T-cell (primary cell): ENCODE measurements at regions not wholly inside any gene's neighbourhood (a gene's known extent, or its start where the extent isn't known, plus 50 kb on each side); places are given as distances from the start of the nearest gene placed in this dataset.
A peak's percentile ranks its signal among the peaks of the same experiment; 100 is the strongest.
"Not testable (repeated sequence)": the region's sequence is repeated elsewhere in the genome, so short reads cannot be mapped to it uniquely, and the experiment has no call there.

Experiments used
- ATAC-seq, 4 experiments: fragments of 200-7000 bp in 3 of 4; fragments of 150-1000 bp in 1 of 4; cut with Tn5 transposase; replicated peaks in 1 of 4; 1 replicate in 3 of 4; 2 replicates in 1 of 4; pipeline ENCODE4 v1.10.0; 2021; ENCODE audit warnings: moderate library complexity in 3 of 4, mild to moderate bottlenecking in 2 of 4, moderate number of reproducible peaks in 1 of 4
- CTCF ChIA-PET, 2 donors: fragments of 300-600 bp; sonication (Branson Sonifier 250); formaldehyde crosslinking; loops; one replicate each; lab custom pipeline; 2022; ENCODE audit warnings: antibody characterized with exemption in 2 of 2; lab: Charles Lee
- POLR2A ChIA-PET, 2 donors: fragments of 300-600 bp; sonication (Branson Sonifier 250); formaldehyde crosslinking; loops; one replicate each; lab custom pipeline; 2022; ENCODE audit warnings: antibody characterized with exemption in 2 of 2; lab: Charles Lee
- DNase-seq, 35 experiments: peaks; one replicate each; pipeline versions ENCODE4 v3.0.0 to v3.0.0-alpha.2; 2013 to 2023
- H3K27ac ChIP-seq: one replicate; pipeline ENCODE4 v1.5.1; 2013; ENCODE audit warnings: low read length
- H3K27me3 ChIP-seq, 2 experiments: replicated peaks in 1 of 2; 1 replicate in 1 of 2; 2 replicates in 1 of 2; pipeline versions ENCODE4 v1.6.1 to v1.7.0; 2013; ENCODE audit warnings: low read length in 1 of 2, mixed read lengths in 1 of 2; ENCODE audit not compliant: control insufficient read depth in 2 of 2, insufficient read depth in 2 of 2; ENCODE audit errors: extremely low read depth in 1 of 2
- H3K36me3 ChIP-seq, 2 donors: 1 replicate in 1 of 2; 2 replicates in 1 of 2; pipeline versions ENCODE4 v1.6.1 to v1.7.0; 2013; ENCODE audit warnings: low read length in 1 of 2; ENCODE audit not compliant: control insufficient read depth in 2 of 2, insufficient read depth in 1 of 2; ENCODE audit errors: extremely low read depth in 1 of 2
- H3K4me1 ChIP-seq, 2 experiments: 1 replicate in 1 of 2; 2 replicates in 1 of 2; pipeline versions ENCODE4 v1.6.1 to v1.7.0; 2013; ENCODE audit warnings: low read length in 2 of 2, mixed read lengths in 1 of 2; ENCODE audit not compliant: insufficient read depth in 2 of 2, control insufficient read depth in 1 of 2; ENCODE audit errors: extremely low read depth in 1 of 2
- H3K4me3 ChIP-seq, 2 donors: 1 replicate in 1 of 2; 2 replicates in 1 of 2; pipeline versions ENCODE4 v1.5.1 to v1.7.0; 2013; ENCODE audit warnings: mild to moderate bottlenecking in 2 of 2, low read length in 1 of 2, moderate library complexity in 1 of 2; ENCODE audit not compliant: control insufficient read depth in 1 of 2; ENCODE audit errors: extremely low read depth in 1 of 2
- H3K9me3 ChIP-seq: 2 replicates; pipeline ENCODE4 v1.7.0; 2013
- H3K27ac Mint-ChIP-seq, 2 donors: one replicate each; pipeline ENCODE4 v1.8.0; 2020 to 2021; ENCODE audit warnings: mild to moderate bottlenecking in 2 of 2, mixed read lengths in 2 of 2
- H3K27me3 Mint-ChIP-seq, 2 donors: one replicate each; pipeline ENCODE4 v1.8.0; 2021 to 2022; ENCODE audit warnings: mixed read lengths in 2 of 2
- H3K36me3 Mint-ChIP-seq: one replicate; pipeline ENCODE4 v1.8.0; 2021; ENCODE audit warnings: mixed read lengths
- H3K4me1 Mint-ChIP-seq, 3 donors: one replicate each; pipeline ENCODE4 v1.8.0; 2020 to 2022; ENCODE audit warnings: mixed read lengths in 3 of 3, mild to moderate bottlenecking in 1 of 3
- H3K4me3 Mint-ChIP-seq, 3 donors: one replicate each; pipeline ENCODE4 v1.8.0; 2020 to 2022; ENCODE audit warnings: mild to moderate bottlenecking in 3 of 3, mixed read lengths in 3 of 3, moderate library complexity in 3 of 3
- H3K9me3 Mint-ChIP-seq, 3 donors: one replicate each; pipeline ENCODE4 v1.8.0; 2020 to 2022; ENCODE audit warnings: mixed read lengths in 3 of 3
- WGBS: methylation state at CpG from one replicate; pipeline ENCODE4 v1.1.5; 2013; ENCODE audit warnings: missing lambda C conversion rate; ENCODE audit not compliant: insufficient coverage; 5-methylcytosine and 5-hydroxymethylcytosine counted together

GRCh38 chrX:118246961-118247360, 98.9 kb upstream of the WDR44 start:
- H3K27me3 ChIP-seq, DNase-seq, H3K9me3 ChIP-seq, H3K27ac Mint-ChIP-seq, H3K4me3 Mint-ChIP-seq, H3K27ac ChIP-seq, CTCF ChIA-PET, POLR2A ChIA-PET, H3K4me1 ChIP-seq, H3K4me1 Mint-ChIP-seq, H3K4me3 ChIP-seq, H3K9me3 Mint-ChIP-seq, H3K36me3 Mint-ChIP-seq, H3K36me3 ChIP-seq, ATAC-seq: not testable (repeated sequence)
- H3K27me3 Mint-ChIP-seq, result peaks cover 0 to 24% of the 10 kb centered on the region in 2 donors
- no CpG with 5 or more reads among the region's 2 CpGs for WGBS

GRCh38 chrX:118249146-118249545, 96.8 kb upstream of the WDR44 start:
- Mint-ChIP-seq H3K4me3 (no peak overlapping the region), H3K4me1 (no peaks in the 10 kb centered on the region), H3K9me3 (no peaks in the 10 kb centered on the region), H3K27me3 (peaks cover 0 to 15% of the 10 kb centered on the region in 2 donors), H3K36me3 (no peaks in the 10 kb centered on the region), H3K27ac (no peak overlapping the region)
- no peaks in the 10 kb centered on the region for H3K27me3 ChIP-seq
- no peak for ATAC-seq
- ChIA-PET POLR2A (no interaction called here), CTCF (no interaction called here)
- no peak overlapping the region for H3K4me3 ChIP-seq
- no peaks in the 10 kb centered on the region for H3K4me1 ChIP-seq
- H3K27ac ChIP-seq, result no peak overlapping the region
- DNase-seq, result no peak
- no peaks in the 10 kb centered on the region for H3K9me3 ChIP-seq
- H3K36me3 ChIP-seq, result no peaks in the 10 kb centered on the region

- Histone ChIP-seq H3K27me3 (no peaks in the 10 kb centered on the region), H3K9me3 (no peaks in the 10 kb centered on the region), H3K27ac (no peak overlapping the region), H3K36me3 (no peaks in the 10 kb centered on the region), H3K4me1 (no peaks in the 10 kb centered on the region), H3K4me3 (no peak overlapping the region)
- no CpG with 5 or more reads among the region's 1 CpG for WGBS
- DNase-seq, result no peak
- Mint-ChIP-seq H3K4me3 (no peak overlapping the region), H3K27ac (no peak overlapping the region), H3K4me1 (no peaks in the 10 kb centered on the region), H3K36me3 (no peaks in the 10 kb centered on the region), H3K27me3 (peaks cover 0 to 12% of the 10 kb centered on the region in 2 donors), H3K9me3 (no peaks in the 10 kb centered on the region)
- ATAC-seq, result no peak
- ChIA-PET CTCF (no interaction called here), POLR2A (no interaction called here)
Observed at GRCh38 chrX:118250445-118250844, 95.5 kb upstream of the WDR44 start.

- H3K4me3 Mint-ChIP-seq, result no peak overlapping the region
Observed at GRCh38 chrX:118251271-118251670, 94.6 kb upstream of the WDR44 start.

GRCh38 chrX:118252967-118253366, 92.9 kb upstream of the WDR44 start:
- CTCF ChIA-PET, result no interaction called here
- no CpG with 5 or more reads among the region's 2 CpGs for WGBS
- POLR2A ChIA-PET, result no interaction called here

More at GRCh38 chrX:118251271-118251670, 94.6 kb upstream of the WDR44 start:
- ATAC-seq, result no peak
- WGBS, result no CpG with 5 or more reads among the region's 3 CpGs
- Histone ChIP-seq H3K27ac (no peak overlapping the region), H3K4me3 (no peak overlapping the region), H3K27me3 (no peaks in the 10 kb centered on the region), H3K9me3 (no peaks in the 10 kb centered on the region), H3K4me1 (no peaks in the 10 kb centered on the region), H3K36me3 (no peaks in the 10 kb centered on the region)
- Mint-ChIP-seq H3K36me3 (no peaks in the 10 kb centered on the region), H3K9me3 (no peaks in the 10 kb centered on the region), H3K27ac (no peak overlapping the region), H3K4me1 (no peaks in the 10 kb centered on the region), H3K27me3 (peaks cover 0 to 12% of the 10 kb centered on the region in 2 donors)
- ChIA-PET POLR2A (no interaction called here), CTCF (no interaction called here)
- no peak for DNase-seq

GRCh38 chrX:118254611-118255010, 91.3 kb upstream of the WDR44 start:
- DNase-seq, result peak in 19 of 35 experiments; percentile 0 to 37 (median 13)
- ATAC-seq, result no peak
- CTCF ChIA-PET, result interaction anchor here (0.6 to 1.1 kb wide), 5 partner anchors 10 to 121 kb away, joined by 3 to 6 read pairs (median 3); no protein-coding TSS in a partner anchor
- POLR2A ChIA-PET, result no interaction called here
- no peak overlapping the region for H3K4me3 Mint-ChIP-seq
- H3K27ac ChIP-seq, result no peak overlapping the region
- no peaks in the 10 kb centered on the region for H3K9me3 ChIP-seq
- no peak overlapping the region for H3K27ac Mint-ChIP-seq
- H3K27me3 ChIP-seq, result no peaks in the 10 kb centered on the region
- H3K36me3 Mint-ChIP-seq, result no peaks in the 10 kb centered on the region
- no peak overlapping the region for H3K4me3 ChIP-seq
- no peaks in the 10 kb centered on the region for H3K9me3 Mint-ChIP-seq
- no peaks in the 10 kb centered on the region for H3K4me1 Mint-ChIP-seq
- peaks cover 0 to 25% of the 10 kb centered on the region in 2 donors for H3K27me3 Mint-ChIP-seq
- no CpG with 5 or more reads among the region's 2 CpGs for WGBS
- no peaks in the 10 kb centered on the region for H3K36me3 ChIP-seq
- no peaks in the 10 kb centered on the region for H3K4me1 ChIP-seq

More at GRCh38 chrX:118252967-118253366, 92.9 kb upstream of the WDR44 start:
- Mint-ChIP-seq H3K4me1 (no peaks in the 10 kb centered on the region), H3K9me3 (no peaks in the 10 kb centered on the region), H3K36me3 (no peaks in the 10 kb centered on the region), H3K4me3 (no peak overlapping the region), H3K27me3 (peaks cover 0 to 17% of the 10 kb centered on the region in 2 donors), H3K27ac (no peak overlapping the region)
- Histone ChIP-seq H3K9me3 (no peaks in the 10 kb centered on the region), H3K4me3 (no peak overlapping the region), H3K27ac (no peak overlapping the region), H3K27me3 (no peaks in the 10 kb centered on the region), H3K36me3 (no peaks in the 10 kb centered on the region), H3K4me1 (no peaks in the 10 kb centered on the region)
- no peak for DNase-seq
- ATAC-seq, result no peak

- no peak for ATAC-seq
- peaks cover 0 to 34% of the 10 kb centered on the region in 2 donors for H3K27me3 Mint-ChIP-seq
- Histone ChIP-seq H3K27me3 (no peaks in the 10 kb centered on the region), H3K4me3 (no peak overlapping the region), H3K36me3 (no peaks in the 10 kb centered on the region), H3K27ac (no peak overlapping the region), H3K4me1 (no peaks in the 10 kb centered on the region), H3K9me3 (no peaks in the 10 kb centered on the region)
- H3K9me3 Mint-ChIP-seq, result no peaks in the 10 kb centered on the region
- H3K36me3 Mint-ChIP-seq, result no peaks in the 10 kb centered on the region
- no peak overlapping the region for H3K4me3 Mint-ChIP-seq
- ChIA-PET POLR2A (no interaction called here), CTCF (interaction anchor here (0.7 kb wide), 3 partner anchors 846 to 1162 kb away, joined by 3 to 7 read pairs (median 6); no protein-coding TSS in a partner anchor)
- no peak for DNase-seq
- H3K27ac Mint-ChIP-seq, result no peak overlapping the region
- no peaks in the 10 kb centered on the region for H3K4me1 Mint-ChIP-seq
Observed at GRCh38 chrX:118255921-118256320, 90.0 kb upstream of the WDR44 start.
